CD4-positive, alpha-beta T cell treated with Interleukin-6 at 100 ng/mL for 8 hours (primary cell): ENCODE measurements at regions not wholly inside any gene's neighbourhood (a gene's known extent, or its start where the extent isn't known, plus 50 kb on each side); places are given as distances from the start of the nearest gene placed in this dataset.
A peak's percentile ranks its signal among the peaks of the same experiment; 100 is the strongest.

Experiments used
- DNase-seq: peaks from one replicate; pipeline ENCODE4 v3.0.0-alpha.2; 2020; ENCODE audit warnings: mixed read lengths, low spot score

- no peak for DNase-seq
These were observed 163.5 kb upstream of the LYZL2 start for GRCh38 chr10:30793093-30793492.

GRCh38 chr10:30792025-30792424 lies 162.5 kb upstream of the LYZL2 start:
- DNase-seq: peak; percentile 47

GRCh38 chr10:30791197-30791611 lies 161.7 kb upstream of the LYZL2 start:
- no peak for DNase-seq

- DNase-seq: no peak
These were observed 160.3 kb upstream of the LYZL2 start for GRCh38 chr10:30789806-30790205.

GRCh38 chr10:30788307-30788706 lies 158.8 kb upstream of the LYZL2 start:
- no peak for DNase-seq

- DNase-seq: no peak
These were observed 157.4 kb upstream of the LYZL2 start for GRCh38 chr10:30786906-30787305.

- no peak for DNase-seq
These were observed 156.6 kb upstream of the LYZL2 start for GRCh38 chr10:30786131-30786530.

- DNase-seq: peak; percentile 9
These were observed 155.5 kb upstream of the LYZL2 start for GRCh38 chr10:30784897-30785605.

- DNase-seq: no peak
These were observed 155.0 kb upstream of the LYZL2 start for GRCh38 chr10:30784524-30784896.

- peak; percentile 89 for DNase-seq
These were observed 154.5 kb upstream of the LYZL2 start for GRCh38 chr10:30783939-30784501.

GRCh38 chr10:30782537-30783461 lies 153.2 kb upstream of the LYZL2 start:
- DNase-seq: no peak

GRCh38 chr10:30782157-30782536 lies 152.6 kb upstream of the LYZL2 start:
- DNase-seq: no peak

- DNase-seq: no peak
These were observed 152.1 kb upstream of the LYZL2 start for GRCh38 chr10:30781670-30782121.

- DNase-seq: no peak
These were observed 149.2 kb upstream of the LYZL2 start for GRCh38 chr10:30778769-30779168.

GRCh38 chr10:30775779-30776591 lies 146.4 kb upstream of the LYZL2 start:
- no peak for DNase-seq

- no peak for DNase-seq
These were observed 144.7 kb upstream of the LYZL2 start for GRCh38 chr10:30774261-30774660.

GRCh38 chr10:30773501-30773900 lies 143.9 kb upstream of the LYZL2 start:
- DNase-seq: no peak

- DNase-seq: no peak
These were observed 141.3 kb upstream of the LYZL2 start for GRCh38 chr10:30770816-30771215.

GRCh38 chr10:30770229-30770628 lies 140.7 kb upstream of the LYZL2 start:
- no peak for DNase-seq

GRCh38 chr10:30769361-30769760 lies 139.8 kb upstream of the LYZL2 start:
- no peak for DNase-seq

- DNase-seq: no peak
These were observed 136.1 kb upstream of the LYZL2 start for GRCh38 chr10:30765616-30766015.

- no peak for DNase-seq
These were observed 135.6 kb upstream of the LYZL2 start for GRCh38 chr10:30765022-30765615.
